Panc1 (cell line): ENCODE measurements at regions not wholly inside any gene's neighbourhood (a gene's known extent, or its start where the extent isn't known, plus 50 kb on each side); places are given as distances from the start of the nearest gene placed in this dataset.
"Not testable (repeated sequence)": the region's sequence is repeated elsewhere in the genome, so short reads cannot be mapped to it uniquely, and the experiment has no call there.

ENCODE experiments used
- ATAC-seq: fragments of 200-7000 bp; cut with Tn5 transposase; 2 replicates; pipeline ENCODE4 v1.9.1; 2020; ENCODE audit warnings: mild to moderate bottlenecking, moderate library complexity
- BruUV-seq: library from RNA; stranded (reverse); fragments of 400-500 nt; replicated peaks from 2 replicates; lab custom pipeline; 2021; lab: Mats Ljungman, UMichigan
- CTCF ChIA-PET: fragments of 300-600 bp; sonication (Branson Sonifier 250); formaldehyde crosslinking; loops from one replicate; lab custom pipeline; 2022; ENCODE audit warnings: antibody characterized with exemption; lab: Charles Lee
- POLR2A ChIA-PET: fragments of 300-600 bp; sonication (Branson Sonifier 250); formaldehyde crosslinking; loops from one replicate; lab custom pipeline; 2022; ENCODE audit warnings: antibody characterized with exemption; lab: Charles Lee
- DNase-seq: peaks from one replicate; pipeline ENCODE4 v3.0.0-alpha.2; 2010; ENCODE audit warnings: low read depth, low spot score
- H3K27ac ChIP-seq: 2 replicates; pipeline ENCODE4 v1.5.1; 2011; ENCODE audit warnings: mild to moderate bottlenecking, low read length, inconsistent platforms
- H3K27me3 ChIP-seq: fragments of 200-500 bp; sonication (Bioruptor generic); 2 replicates; pipeline ENCODE4 v1.6.0; 2014; ENCODE audit warnings: low read length, inconsistent platforms; ENCODE audit not compliant: control insufficient read depth, insufficient read depth
- H3K36me3 ChIP-seq: fragments of 200-500 bp; sonication (Bioruptor generic); 2 replicates; pipeline ENCODE4 v1.5.1; 2014; ENCODE audit warnings: inconsistent platforms, mild to moderate bottlenecking, low read length, moderate library complexity; ENCODE audit not compliant: control insufficient read depth, insufficient read depth
- H3K4me1 ChIP-seq: 2 replicates; pipeline ENCODE4 v1.5.1; 2011; ENCODE audit warnings: inconsistent platforms, mild to moderate bottlenecking, low read length, moderate library complexity; ENCODE audit not compliant: control insufficient read depth, insufficient read depth
- H3K4me3 ChIP-seq, 2 experiments: 2 replicates each; pipeline ENCODE4 v1.5.1; 2011 to 2012; ENCODE audit warnings: low read depth in 2 of 2, low read length in 2 of 2, mild to moderate bottlenecking in 2 of 2, inconsistent platforms in 1 of 2, moderate library complexity in 1 of 2
- H3K9me3 ChIP-seq: fragments of 200-500 bp; sonication (Bioruptor generic); 2 replicates; pipeline ENCODE4 v1.5.1; 2014; ENCODE audit warnings: low read depth, mild to moderate bottlenecking, inconsistent platforms, low read length, moderate library complexity; ENCODE audit not compliant: control insufficient read depth, insufficient read depth
- POLR2AphosphoS5 ChIP-seq: IDR thresholded peaks from 2 replicates; pipeline ENCODE4 v1.6.1; 2012; ENCODE audit warnings: mild to moderate bottlenecking, low read depth, low read length, moderate library complexity
- SIN3A ChIP-seq: IDR thresholded peaks from 2 replicates; pipeline ENCODE4 v1.6.1; 2012; ENCODE audit warnings: low read depth, mild to moderate bottlenecking, low read length, moderate library complexity, borderline replicate concordance; ENCODE audit not compliant: insufficient read depth
- TCF7L2 ChIP-seq: IDR thresholded peaks from 2 replicates; pipeline ENCODE4 v1.6.1; 2011; ENCODE audit warnings: mild to moderate bottlenecking, low read depth, low read length, inconsistent platforms
- in situ Hi-C: cut with HindIII; loops from 2 replicates; pipeline ENCODE4 v1.10.0; 2016; ENCODE audit warnings: low sequenced_read_pairs, low pct_unique_long_range_greater_than_20kb
- intact Hi-C: fragments of 100-400 bp; cut with micrococcal nuclease; formaldehyde crosslinking; loops from one replicate; pipeline ENCODE4 v1.10.0; 2022; ENCODE audit not compliant: unreplicated experiment
- TF ChIP-seq, protein P1 (sequence below): fragments of 450-650 bp; IDR thresholded peaks from 2 replicates; pipeline ENCODE4 v1.5.1; 2017; ENCODE audit warnings: mild to moderate bottlenecking
- TF ChIP-seq, protein P2 (sequence below), 2 experiments: IDR thresholded peaks; 2 replicates each; pipeline ENCODE4 v1.6.1; 2011 to 2012; ENCODE audit warnings: low read depth in 2 of 2, control low read depth in 1 of 2, low read length in 1 of 2, mild to moderate bottlenecking in 1 of 2, moderate library complexity in 1 of 2; ENCODE audit not compliant: insufficient read depth in 1 of 2

DNA sequence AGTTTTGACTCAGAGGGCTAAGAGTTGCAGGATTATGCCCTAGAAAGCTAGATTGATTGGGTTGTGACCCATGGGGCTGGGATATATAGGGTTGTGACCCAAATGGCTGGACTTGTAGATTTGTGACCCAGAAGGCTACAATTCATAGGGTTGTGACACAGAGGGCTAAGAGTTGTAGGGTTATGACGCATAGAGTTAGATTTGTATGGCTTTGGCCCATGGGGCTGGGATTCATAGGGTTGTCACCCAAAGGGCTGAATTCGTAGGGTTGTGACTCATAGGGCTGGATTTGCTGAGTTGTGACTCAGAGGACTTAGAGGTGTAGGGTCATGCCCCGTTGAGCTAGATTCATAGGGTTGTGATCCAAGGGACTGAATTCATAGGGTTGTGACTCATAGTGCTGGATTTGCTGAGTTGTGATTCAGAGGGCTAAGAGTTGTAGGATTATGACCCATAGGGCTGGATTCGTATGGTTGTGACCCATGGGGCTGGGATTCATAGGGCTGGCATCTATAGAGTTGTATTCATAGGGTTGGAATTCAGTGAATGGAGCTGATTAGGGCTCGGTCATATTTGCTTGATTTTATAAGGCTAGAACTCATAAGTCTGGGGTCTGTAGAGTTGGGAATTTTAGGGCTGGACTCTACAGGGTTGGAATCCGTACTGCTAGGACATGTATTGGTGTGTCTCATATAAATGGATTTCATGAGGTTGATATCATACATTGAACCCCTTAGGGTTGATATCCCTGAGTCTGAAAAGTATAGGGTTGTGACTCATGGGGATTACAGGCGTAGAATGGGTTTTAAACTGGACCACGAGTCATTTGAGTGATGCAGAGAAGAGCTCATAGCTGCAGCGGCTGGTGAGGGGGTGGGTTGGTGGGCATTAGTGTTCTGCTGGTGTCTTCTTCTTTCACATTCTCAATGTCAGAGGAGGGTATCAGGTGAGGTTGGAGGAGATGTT is 125.7 kb downstream of the CRLF2 start:
- no peak overlapping the region for H3K27ac ChIP-seq

DNA sequence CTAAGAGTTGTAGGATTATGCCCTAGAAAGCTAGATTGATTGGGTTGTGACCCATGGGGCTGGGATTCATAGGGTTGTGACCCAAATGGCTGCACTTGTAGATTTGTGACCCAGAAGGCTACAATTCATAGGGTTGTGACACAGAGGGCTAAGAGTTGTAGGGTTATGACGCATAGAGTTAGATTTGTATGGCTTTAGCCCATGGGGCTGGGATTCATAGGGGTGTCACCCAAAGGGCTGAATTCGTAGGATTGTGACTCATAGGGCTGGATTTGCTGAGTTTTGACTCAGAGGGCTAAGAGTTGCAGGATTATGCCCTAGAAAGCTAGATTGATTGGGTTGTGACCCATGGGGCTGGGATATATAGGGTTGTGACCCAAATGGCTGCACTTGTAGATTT is 126.6 kb downstream of the CRLF2 start:
- POLR2A ChIA-PET, ATAC-seq, DNase-seq, H3K36me3 ChIP-seq, H3K4me1 ChIP-seq, H3K27me3 ChIP-seq, intact Hi-C loops, in situ Hi-C loops, H3K4me3 ChIP-seq, BruUV-seq, H3K9me3 ChIP-seq, H3K27ac ChIP-seq, CTCF ChIA-PET: not testable (repeated sequence)

More for the DNA sequence above, 125.7 kb downstream of the CRLF2 start:
- in situ Hi-C loops, result no loop called here
- Histone ChIP-seq H3K4me3 (no peak overlapping the region), H3K9me3 (no peaks in the 10 kb centered on the region; the same call in 1 of the 2 replicates), H3K27me3 (no peaks in the 10 kb centered on the region), H3K36me3 (no peaks in the 10 kb centered on the region), H3K4me1 (no peaks in the 10 kb centered on the region)
- no TSS peak for BruUV-seq
- CTCF ChIA-PET, result no interaction called here
- POLR2A ChIA-PET, result no interaction called here
- intact Hi-C loops, result no loop called here
- TF ChIP-seq, protein P1, sequence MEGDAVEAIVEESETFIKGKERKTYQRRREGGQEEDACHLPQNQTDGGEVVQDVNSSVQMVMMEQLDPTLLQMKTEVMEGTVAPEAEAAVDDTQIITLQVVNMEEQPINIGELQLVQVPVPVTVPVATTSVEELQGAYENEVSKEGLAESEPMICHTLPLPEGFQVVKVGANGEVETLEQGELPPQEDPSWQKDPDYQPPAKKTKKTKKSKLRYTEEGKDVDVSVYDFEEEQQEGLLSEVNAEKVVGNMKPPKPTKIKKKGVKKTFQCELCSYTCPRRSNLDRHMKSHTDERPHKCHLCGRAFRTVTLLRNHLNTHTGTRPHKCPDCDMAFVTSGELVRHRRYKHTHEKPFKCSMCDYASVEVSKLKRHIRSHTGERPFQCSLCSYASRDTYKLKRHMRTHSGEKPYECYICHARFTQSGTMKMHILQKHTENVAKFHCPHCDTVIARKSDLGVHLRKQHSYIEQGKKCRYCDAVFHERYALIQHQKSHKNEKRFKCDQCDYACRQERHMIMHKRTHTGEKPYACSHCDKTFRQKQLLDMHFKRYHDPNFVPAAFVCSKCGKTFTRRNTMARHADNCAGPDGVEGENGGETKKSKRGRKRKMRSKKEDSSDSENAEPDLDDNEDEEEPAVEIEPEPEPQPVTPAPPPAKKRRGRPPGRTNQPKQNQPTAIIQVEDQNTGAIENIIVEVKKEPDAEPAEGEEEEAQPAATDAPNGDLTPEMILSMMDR, result no peak
- no peak for TF ChIP-seq POLR2AphosphoS5
- TF ChIP-seq TCF7L2, result no peak
- TF ChIP-seq SIN3A, result no peak
- TF ChIP-seq, protein P2, sequence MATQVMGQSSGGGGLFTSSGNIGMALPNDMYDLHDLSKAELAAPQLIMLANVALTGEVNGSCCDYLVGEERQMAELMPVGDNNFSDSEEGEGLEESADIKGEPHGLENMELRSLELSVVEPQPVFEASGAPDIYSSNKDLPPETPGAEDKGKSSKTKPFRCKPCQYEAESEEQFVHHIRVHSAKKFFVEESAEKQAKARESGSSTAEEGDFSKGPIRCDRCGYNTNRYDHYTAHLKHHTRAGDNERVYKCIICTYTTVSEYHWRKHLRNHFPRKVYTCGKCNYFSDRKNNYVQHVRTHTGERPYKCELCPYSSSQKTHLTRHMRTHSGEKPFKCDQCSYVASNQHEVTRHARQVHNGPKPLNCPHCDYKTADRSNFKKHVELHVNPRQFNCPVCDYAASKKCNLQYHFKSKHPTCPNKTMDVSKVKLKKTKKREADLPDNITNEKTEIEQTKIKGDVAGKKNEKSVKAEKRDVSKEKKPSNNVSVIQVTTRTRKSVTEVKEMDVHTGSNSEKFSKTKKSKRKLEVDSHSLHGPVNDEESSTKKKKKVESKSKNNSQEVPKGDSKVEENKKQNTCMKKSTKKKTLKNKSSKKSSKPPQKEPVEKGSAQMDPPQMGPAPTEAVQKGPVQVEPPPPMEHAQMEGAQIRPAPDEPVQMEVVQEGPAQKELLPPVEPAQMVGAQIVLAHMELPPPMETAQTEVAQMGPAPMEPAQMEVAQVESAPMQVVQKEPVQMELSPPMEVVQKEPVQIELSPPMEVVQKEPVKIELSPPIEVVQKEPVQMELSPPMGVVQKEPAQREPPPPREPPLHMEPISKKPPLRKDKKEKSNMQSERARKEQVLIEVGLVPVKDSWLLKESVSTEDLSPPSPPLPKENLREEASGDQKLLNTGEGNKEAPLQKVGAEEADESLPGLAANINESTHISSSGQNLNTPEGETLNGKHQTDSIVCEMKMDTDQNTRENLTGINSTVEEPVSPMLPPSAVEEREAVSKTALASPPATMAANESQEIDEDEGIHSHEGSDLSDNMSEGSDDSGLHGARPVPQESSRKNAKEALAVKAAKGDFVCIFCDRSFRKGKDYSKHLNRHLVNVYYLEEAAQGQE (IDR thresholded peaks at IDR 0.05; ENCODE audit: insufficient read depth in 1 of 2, low read depth in 2 of 2, low read length in 1 of 2), result no peak
- ATAC-seq (peak; percentile 93), DNase-seq (no peak)

DNA sequence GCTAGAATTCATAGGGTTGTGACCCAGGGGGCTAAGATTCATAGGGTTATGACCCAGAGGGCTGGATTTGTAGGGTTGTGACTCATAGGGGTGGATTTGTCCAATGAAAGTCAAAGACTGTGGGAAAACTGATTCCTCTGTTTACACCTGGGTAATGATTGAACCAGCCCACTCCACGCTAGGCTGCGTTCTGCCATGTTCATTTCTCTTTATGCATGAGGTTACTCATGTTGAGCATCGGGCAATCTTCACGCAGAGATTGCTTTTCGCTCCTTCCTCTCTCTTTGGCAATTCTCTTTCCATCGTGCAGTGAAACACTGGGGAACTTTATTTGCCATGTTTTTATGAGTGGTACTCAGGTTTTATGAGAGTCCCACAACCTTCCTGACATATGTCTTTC is 127.8 kb downstream of the CRLF2 start:
- in situ Hi-C loops (no loop called here), intact Hi-C loops (no loop called here)
- Histone ChIP-seq H3K9me3 (no peaks in the 10 kb centered on the region; the same call in 1 of the 2 replicates), H3K27me3 (no peaks in the 10 kb centered on the region), H3K36me3 (no peaks in the 10 kb centered on the region), H3K27ac (no peak overlapping the region), H3K4me1 (no peaks in the 10 kb centered on the region), H3K4me3 (no peak overlapping the region)
- ChIA-PET CTCF (no interaction called here), POLR2A (no interaction called here)
- no peak for DNase-seq
- TF ChIP-seq, protein P2 (IDR thresholded peaks at IDR 0.05; ENCODE audit: insufficient read depth in 1 of 2, low read depth in 2 of 2, low read length in 1 of 2), result no peak
- TF ChIP-seq, protein P1, result no peak
- TF ChIP-seq POLR2AphosphoS5 (no peak), SIN3A (no peak), TCF7L2 (no peak)
- BruUV-seq, result no TSS peak
- ATAC-seq, result no peak
